HCT116 (cell line): ENCODE measurements at regions not wholly inside any gene's neighbourhood (a gene's known extent, or its start where the extent isn't known, plus 50 kb on each side); places are given as distances from the start of the nearest gene placed in this dataset.

Experiments
- ATAC-seq: fragments of 200-7000 bp; cut with Tn5 transposase; 2 replicates; pipeline ENCODE4 v1.9.1; 2020; ENCODE audit warnings: mild to moderate bottlenecking, moderate library complexity
- BruUV-seq: library from RNA; stranded (reverse); fragments of 400-500 nt; replicated peaks from 2 replicates; lab custom pipeline; 2021; lab: Mats Ljungman, UMichigan
- CTCF ChIA-PET: fragments of 300-600 bp; sonication (Branson Sonifier 250); formaldehyde crosslinking; loops from one replicate; lab custom pipeline; 2021; ENCODE audit warnings: antibody characterized with exemption; lab: Charles Lee
- POLR2A ChIA-PET: fragments of 300-600, 350-600 bp; sonication (Branson Sonifier 250); formaldehyde crosslinking; loops from one replicate; lab custom pipeline; 2021; ENCODE audit warnings: antibody characterized with exemption; lab: Charles Lee
- RAD21 ChIA-PET, 2 experiments: fragments of 300-600 bp; sonication (Branson Sonifier 250); formaldehyde crosslinking; loops; one replicate each; lab custom pipeline; 2023; ENCODE audit warnings: low total read pairs in 2 of 2; ENCODE audit not compliant: uncharacterized antibody in 2 of 2, unreplicated experiment in 2 of 2, low non-redundant PET in 1 of 2; lab: Charles Lee
- DNase-seq: peaks from one replicate; pipeline ENCODE4 v3.0.0-alpha.2; 2010; ENCODE audit warnings: low read depth, low spot score
- H2AFZ ChIP-seq: fragments of 200-600 bp; shearing (Covaris generic), sonication (generic); 2 replicates; pipeline ENCODE4 v1.6.1; 2017; ENCODE audit warnings: low read depth, mixed run types, mixed read lengths, antibody characterized with exemption, low read length; ENCODE audit not compliant: poor library complexity, severe bottlenecking
- H3K27ac ChIP-seq: 2 replicates; pipeline ENCODE4 v1.5.1; 2012; ENCODE audit warnings: low read depth, low read length
- H3K27me3 ChIP-seq: fragments of 200-600 bp; sonication (generic); 2 replicates; pipeline ENCODE4 v1.6.1; 2016; ENCODE audit warnings: mixed run types, low read length, mixed read lengths; ENCODE audit not compliant: insufficient read depth
- H3K36me3 ChIP-seq, 2 experiments: fragments of 200-500 bp in 1 of 2; fragments of 200-600 bp in 1 of 2; sonication (Bioruptor generic) in 1 of 2; sonication (generic) in 1 of 2; 2 replicates each; pipeline versions ENCODE4 v1.5.1 to v1.6.1; 2014 to 2016; ENCODE audit warnings: low read length in 2 of 2, inconsistent platforms in 1 of 2, mixed read lengths in 1 of 2, mixed run types in 1 of 2; ENCODE audit not compliant: insufficient read depth in 2 of 2, control insufficient read depth in 1 of 2
- H3K4me1 ChIP-seq, 2 experiments: fragments of 200-600 bp in 1 of 2; sonication (generic) in 1 of 2; 2 replicates each; pipeline versions ENCODE4 v1.5.1 to v1.6.1; 2012 to 2017; ENCODE audit warnings: low read length in 2 of 2, inconsistent platforms in 1 of 2, mild to moderate bottlenecking in 1 of 2, mixed read lengths in 1 of 2, mixed run types in 1 of 2, moderate library complexity in 1 of 2; ENCODE audit not compliant: insufficient read depth in 2 of 2, control insufficient read depth in 1 of 2
- H3K4me2 ChIP-seq: fragments of 200-600 bp; sonication (generic); 2 replicates; pipeline ENCODE4 v1.6.1; 2017; ENCODE audit warnings: mixed run types, low read length, mixed read lengths
- H3K4me3 ChIP-seq, 2 experiments: fragments of 200-600 bp in 1 of 2; sonication (generic) in 1 of 2; replicated peaks in 1 of 2; 2 replicates each; pipeline ENCODE4 v1.5.1; 2011 to 2016; ENCODE audit warnings: low read length in 2 of 2, control low read depth in 1 of 2, low read depth in 1 of 2, mild to moderate bottlenecking in 1 of 2, mixed read lengths in 1 of 2, mixed run types in 1 of 2
- H3K79me2 ChIP-seq: fragments of 200-600 bp; sonication (generic); 2 replicates; pipeline ENCODE4 v1.6.1; 2017; ENCODE audit warnings: mild to moderate bottlenecking, mixed run types, low read length, moderate library complexity, mixed read lengths; ENCODE audit not compliant: insufficient read depth
- H3K9ac ChIP-seq: fragments of 200-600 bp; sonication (generic); 2 replicates; pipeline ENCODE4 v1.6.1; 2016; ENCODE audit warnings: low read length, mixed read lengths
- H3K9me2 ChIP-seq: fragments of 200-600 bp; sonication (generic), shearing (Covaris generic); 2 replicates; pipeline ENCODE4 v1.6.1; 2017; ENCODE audit warnings: mixed run types, mild to moderate bottlenecking, moderate library complexity; ENCODE audit not compliant: insufficient read depth
- H3K9me3 ChIP-seq, 2 experiments: fragments of 200-500 bp in 1 of 2; fragments of 200-600 bp in 1 of 2; sonication (Bioruptor generic) in 1 of 2; sonication (generic) in 1 of 2; 2 replicates each; pipeline ENCODE4 v1.6.1; 2014 to 2017; ENCODE audit warnings: low read length in 2 of 2, mixed read lengths in 2 of 2, inconsistent platforms in 1 of 2, low read depth in 1 of 2, mild to moderate bottlenecking in 1 of 2, mixed run types in 1 of 2, moderate library complexity in 1 of 2; ENCODE audit not compliant: control insufficient read depth in 1 of 2, insufficient read depth in 1 of 2
- H4K20me1 ChIP-seq: fragments of 200-600 bp; sonication (generic), shearing (Covaris generic); 2 replicates; pipeline ENCODE4 v1.6.1; 2017; ENCODE audit warnings: mixed run types, mild to moderate bottlenecking, moderate library complexity; ENCODE audit not compliant: insufficient read depth
- CBX3 ChIP-seq: IDR thresholded peaks from 2 replicates; pipeline ENCODE4 v1.6.1; 2012; ENCODE audit warnings: low read depth
- EGR1 ChIP-seq: IDR thresholded peaks from 2 replicates; pipeline ENCODE4 v1.6.1; 2012; ENCODE audit warnings: low read depth
- EZH2phosphoT487 ChIP-seq: fragments of 200-600 bp; IDR thresholded peaks from 2 replicates; pipeline ENCODE4 v1.6.1; 2018; ENCODE audit warnings: antibody characterized with exemption, borderline replicate concordance
- JUND ChIP-seq: IDR thresholded peaks from 2 replicates; pipeline ENCODE4 v1.6.1; 2012
- POLR2A ChIP-seq: IDR thresholded peaks from 2 replicates; pipeline ENCODE4 v1.7.0; 2011; ENCODE audit warnings: borderline replicate concordance; ENCODE audit not compliant: insufficient read depth, insufficient read length; ENCODE audit errors: extremely low read depth
- RAD21 ChIP-seq: IDR thresholded peaks from 2 replicates; pipeline ENCODE4 v1.6.1; 2012; ENCODE audit warnings: low read depth, mild to moderate bottlenecking
- ZFX ChIP-seq: fragments of 450-650 bp; IDR thresholded peaks from 2 replicates; pipeline ENCODE4 v1.6.1; 2017
- intact Hi-C: fragments of 100-400 bp; cut with micrococcal nuclease; formaldehyde crosslinking; loops from 2 replicates; pipeline ENCODE4 v1.10.0; 2022
- TF ChIP-seq, protein P1 (sequence below): IDR thresholded peaks from 2 replicates; pipeline ENCODE4 v1.6.1; 2011; ENCODE audit warnings: mild to moderate bottlenecking, low read length, moderate library complexity; ENCODE audit not compliant: insufficient replicate concordance; ENCODE audit errors: extremely low read depth
- TF ChIP-seq, protein P2 (sequence below): IDR thresholded peaks from 2 replicates; pipeline ENCODE4 v1.6.1; 2012

DNA sequence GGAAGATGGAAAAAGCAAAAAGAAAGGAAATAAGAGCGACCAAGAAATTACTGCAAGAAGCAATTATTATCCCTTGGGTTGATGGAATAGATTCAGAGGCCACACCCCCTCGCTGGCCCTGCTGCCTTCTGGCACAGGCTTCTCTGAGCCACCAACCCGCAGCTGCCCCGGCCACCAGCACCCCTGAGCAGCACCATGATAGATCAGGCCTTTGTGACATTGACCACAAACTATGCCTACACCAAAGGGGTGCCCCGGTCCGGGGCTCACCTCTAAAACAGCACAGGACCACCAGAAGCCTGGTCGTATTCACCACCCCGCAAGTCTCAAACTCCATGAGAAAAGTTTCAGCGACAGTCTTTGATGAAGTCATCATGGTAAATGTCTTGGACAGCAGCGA is 1059.3 kb downstream of the SLITRK1 start:
- no peaks in the 10 kb centered on the region for H3K79me2 ChIP-seq
- ATAC-seq (no peak), DNase-seq (no peak)
- RAD21 ChIA-PET = no interaction called here
- CTCF ChIA-PET = no interaction called here
- POLR2A ChIA-PET = no interaction called here
- no peaks in the 10 kb centered on the region for H3K9me2 ChIP-seq
- H3K4me1 ChIP-seq = no peaks in the 10 kb centered on the region
- intact Hi-C loops = no loop called here
- H2AFZ ChIP-seq = no peak overlapping the region
- H3K9ac ChIP-seq = no peak overlapping the region
- no peaks in the 10 kb centered on the region for H3K27me3 ChIP-seq
- no peaks in the 10 kb centered on the region for H4K20me1 ChIP-seq
- TF ChIP-seq, protein P1, sequence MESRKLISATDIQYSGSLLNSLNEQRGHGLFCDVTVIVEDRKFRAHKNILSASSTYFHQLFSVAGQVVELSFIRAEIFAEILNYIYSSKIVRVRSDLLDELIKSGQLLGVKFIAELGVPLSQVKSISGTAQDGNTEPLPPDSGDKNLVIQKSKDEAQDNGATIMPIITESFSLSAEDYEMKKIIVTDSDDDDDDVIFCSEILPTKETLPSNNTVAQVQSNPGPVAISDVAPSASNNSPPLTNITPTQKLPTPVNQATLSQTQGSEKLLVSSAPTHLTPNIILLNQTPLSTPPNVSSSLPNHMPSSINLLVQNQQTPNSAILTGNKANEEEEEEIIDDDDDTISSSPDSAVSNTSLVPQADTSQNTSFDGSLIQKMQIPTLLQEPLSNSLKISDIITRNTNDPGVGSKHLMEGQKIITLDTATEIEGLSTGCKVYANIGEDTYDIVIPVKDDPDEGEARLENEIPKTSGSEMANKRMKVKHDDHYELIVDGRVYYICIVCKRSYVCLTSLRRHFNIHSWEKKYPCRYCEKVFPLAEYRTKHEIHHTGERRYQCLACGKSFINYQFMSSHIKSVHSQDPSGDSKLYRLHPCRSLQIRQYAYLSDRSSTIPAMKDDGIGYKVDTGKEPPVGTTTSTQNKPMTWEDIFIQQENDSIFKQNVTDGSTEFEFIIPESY = no peak
- no peak for TF ChIP-seq EGR1
- no TSS peak for BruUV-seq
- no peak overlapping the region for H3K4me3 ChIP-seq
- no peak overlapping the region for H3K4me2 ChIP-seq
- H3K27ac ChIP-seq = no peak overlapping the region
- peaks cover 0 to 3% of the 10 kb centered on the region in 2 experiments; a peak in 1 of 4 replicates for H3K9me3 ChIP-seq
- no peaks in the 10 kb centered on the region for H3K36me3 ChIP-seq

DNA sequence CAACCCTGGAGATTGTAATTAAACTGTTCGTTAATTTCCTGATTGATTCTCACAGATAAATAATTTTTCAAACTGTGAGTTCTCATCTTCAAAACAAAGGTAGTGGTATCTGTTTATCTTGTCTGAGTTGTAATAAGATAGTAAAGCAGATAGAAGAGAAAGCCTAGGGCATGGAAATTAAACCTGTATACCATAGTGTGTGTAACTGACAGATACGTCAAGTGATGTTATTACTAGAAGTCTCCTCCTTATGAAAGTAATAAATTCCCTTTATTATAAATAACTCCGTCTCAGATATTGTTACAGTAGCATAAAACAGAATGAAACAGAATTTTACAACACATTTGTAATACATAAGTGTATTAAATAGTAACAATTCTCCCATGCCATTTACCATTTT is 1065.1 kb downstream of the SLITRK1 start:
- intact Hi-C loops = no loop called here
- ATAC-seq = no peak
- no peak overlapping the region for H2AFZ ChIP-seq
- H3K4me3 ChIP-seq = no peak overlapping the region
- H3K9ac ChIP-seq = no peak overlapping the region
- no peaks in the 10 kb centered on the region for H4K20me1 ChIP-seq
- ChIA-PET RAD21 (no interaction called here), CTCF (no interaction called here), POLR2A (no interaction called here)
- no peaks in the 10 kb centered on the region for H3K27me3 ChIP-seq
- H3K4me2 ChIP-seq = no peak overlapping the region
- H3K79me2 ChIP-seq = no peaks in the 10 kb centered on the region
- no peak for DNase-seq
- no peaks in the 10 kb centered on the region for H3K36me3 ChIP-seq
- BruUV-seq = no TSS peak
- H3K4me1 ChIP-seq = no peaks in the 10 kb centered on the region
- TF ChIP-seq ZFX (no peak), CBX3 (no peak), POLR2A (no peak), JUND (no peak), RAD21 (no peak), EZH2phosphoT487 (no peak)
- TF ChIP-seq, protein P2, sequence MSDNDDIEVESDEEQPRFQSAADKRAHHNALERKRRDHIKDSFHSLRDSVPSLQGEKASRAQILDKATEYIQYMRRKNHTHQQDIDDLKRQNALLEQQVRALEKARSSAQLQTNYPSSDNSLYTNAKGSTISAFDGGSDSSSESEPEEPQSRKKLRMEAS = no peak
- TF ChIP-seq, all 23 proteins: peak for 0
- H3K9me2 ChIP-seq = no peaks in the 10 kb centered on the region
- H3K9me3 ChIP-seq = peaks cover 0 to 3% of the 10 kb centered on the region in 2 experiments; a peak in 2 of 4 replicates
- no peak overlapping the region for H3K27ac ChIP-seq
